H1 (cell line): ENCODE measurements at regions not wholly inside any gene's neighbourhood (a gene's known extent, or its start where the extent isn't known, plus 50 kb on each side); places are given as distances from the start of the nearest gene placed in this dataset.

Source experiments
- CTCF ChIA-PET: fragments of 300-600 bp; sonication (Branson Sonifier 250); formaldehyde crosslinking; loops from one replicate; lab custom pipeline; 2021; ENCODE audit not compliant: partially characterized antibody; lab: Charles Lee
- POLR2A ChIA-PET: fragments of 300-600 bp; sonication (Branson Sonifier 250); formaldehyde crosslinking; loops from one replicate; lab custom pipeline; 2021; ENCODE audit warnings: inconsistent platforms; ENCODE audit not compliant: partially characterized antibody; lab: Charles Lee
- DNase-seq, 2 experiments: peaks; one replicate each; pipeline versions ENCODE4 v3.0.0 to v3.0.0-alpha.2; 2010 to 2022; ENCODE audit warnings: low spot score in 2 of 2, low read depth in 1 of 2, mixed read lengths in 1 of 2
- FAIRE-seq: peaks from 2 replicates; lab custom pipeline; 2011; peaks lifted over from hg19 to GRCh38; lab: Jason Lieb, UNC
- H2AFZ ChIP-seq: 2 replicates; pipeline ENCODE4 v1.8.1; 2012; ENCODE audit warnings: low read length, inconsistent platforms
- H2AK5ac ChIP-seq: 2 replicates; pipeline ENCODE4 v1.6.1; 2013; ENCODE audit warnings: low read depth, low read length
- H2BK120ac ChIP-seq: replicated peaks from 2 replicates; pipeline ENCODE3; 2013; ENCODE audit warnings: low read depth, low read length, inconsistent platforms
- H2BK12ac ChIP-seq: 2 replicates; pipeline ENCODE4 v1.6.1; 2013; ENCODE audit warnings: low read depth, low read length
- H2BK15ac ChIP-seq: 2 replicates; pipeline ENCODE4 v1.6.1; 2013; ENCODE audit warnings: low read length
- H2BK20ac ChIP-seq: 2 replicates; pipeline ENCODE4 v1.6.1; 2013; ENCODE audit warnings: low read length
- H2BK5ac ChIP-seq: 2 replicates; pipeline ENCODE4 v1.6.1; 2013; ENCODE audit warnings: low read depth, low read length
- H3K14ac ChIP-seq: 2 replicates; pipeline ENCODE4 v1.6.1; 2013; ENCODE audit warnings: inconsistent platforms; ENCODE audit not compliant: insufficient read length
- H3K18ac ChIP-seq: 2 replicates; pipeline ENCODE4 v1.6.1; 2013; ENCODE audit warnings: low read length; ENCODE audit errors: extremely low read depth
- H3K23ac ChIP-seq: 2 replicates; pipeline ENCODE4 v1.6.1; 2013; ENCODE audit warnings: inconsistent platforms; ENCODE audit not compliant: insufficient read length
- H3K23me2 ChIP-seq: 2 replicates; pipeline ENCODE4 v1.6.1; 2013; ENCODE audit warnings: low read depth, low read length
- H3K27ac ChIP-seq: 2 replicates; pipeline ENCODE4 v1.6.1; 2011; ENCODE audit warnings: low read depth, low read length, inconsistent platforms
- H3K27me3 ChIP-seq, 4 experiments: replicated peaks in 1 of 4; 1 replicate in 1 of 4; 2 replicates in 3 of 4; pipeline versions ENCODE4 v1.6.1 to v1.8.1; 2011 to 2013; ENCODE audit warnings: low read length in 3 of 4, mild to moderate bottlenecking in 3 of 4, inconsistent platforms in 2 of 4, mixed read lengths in 2 of 4, moderate library complexity in 1 of 4; ENCODE audit not compliant: control insufficient read depth in 3 of 4, insufficient read depth in 3 of 4; ENCODE audit errors: extremely low read depth in 1 of 4
- H3K36me3 ChIP-seq, 4 experiments: 2 replicates each; pipeline versions ENCODE4 v1.6.1 to v1.8.1; 2011 to 2013; ENCODE audit warnings: mild to moderate bottlenecking in 4 of 4, low read length in 3 of 4, moderate library complexity in 2 of 4, control low read depth in 1 of 4, inconsistent platforms in 1 of 4; ENCODE audit not compliant: insufficient read depth in 4 of 4, control insufficient read depth in 2 of 4
- H3K4ac ChIP-seq: replicated peaks from 2 replicates; pipeline ENCODE3; 2013; ENCODE audit warnings: low read length, low read depth, mixed read lengths, inconsistent platforms; ENCODE audit not compliant: insufficient read length
- H3K4me1 ChIP-seq, 4 experiments: replicated peaks in 1 of 4; 1 replicate in 1 of 4; 2 replicates in 3 of 4; pipeline versions ENCODE4 v1.6.1 to v1.8.1; 2011 to 2013; ENCODE audit warnings: low read length in 3 of 4, inconsistent platforms in 2 of 4, mixed read lengths in 1 of 4; ENCODE audit not compliant: insufficient read depth in 4 of 4, control insufficient read depth in 3 of 4
- H3K4me2 ChIP-seq, 2 experiments: 2 replicates each; pipeline versions ENCODE4 v1.6.1 to v1.8.1; 2011 to 2013; ENCODE audit warnings: low read depth in 2 of 2, low read length in 2 of 2, control low read depth in 1 of 2, inconsistent platforms in 1 of 2, mild to moderate bottlenecking in 1 of 2; ENCODE audit not compliant: insufficient read depth in 1 of 2
- H3K4me3 ChIP-seq, 4 experiments: fragments of 200-600, 300-600 bp in 1 of 4; sonication (generic), shearing (Covaris generic), sonication (Bioruptor Twin) in 1 of 4; 2 replicates each; pipeline versions ENCODE4 v1.5.1 to v1.8.1; 2011 to 2016; ENCODE audit warnings: low read length in 4 of 4, low read depth in 3 of 4, control low read depth in 2 of 4, inconsistent platforms in 2 of 4, mild to moderate bottlenecking in 2 of 4, mixed read lengths in 1 of 4, moderate library complexity in 1 of 4; ENCODE audit not compliant: insufficient read depth in 2 of 4; ENCODE audit errors: extremely low read depth in 1 of 4
- H3K56ac ChIP-seq: replicated peaks from 2 replicates; pipeline ENCODE3; 2013; ENCODE audit warnings: low read depth, mild to moderate bottlenecking, mixed read lengths, low read length, inconsistent platforms; ENCODE audit not compliant: insufficient read length
- H3K79me1 ChIP-seq: 2 replicates; pipeline ENCODE4 v1.6.1; 2013; ENCODE audit warnings: low read depth, low read length, control low read depth
- H3K79me2 ChIP-seq, 2 experiments: 2 replicates each; pipeline versions ENCODE4 v1.6.1 to v1.8.1; 2012 to 2013; ENCODE audit warnings: low read length in 2 of 2, mild to moderate bottlenecking in 2 of 2, inconsistent platforms in 1 of 2; ENCODE audit not compliant: insufficient read depth in 2 of 2, control insufficient read depth in 1 of 2
- H3K9ac ChIP-seq, 4 experiments: replicated peaks in 1 of 4; 1 replicate in 1 of 4; 2 replicates in 3 of 4; pipeline versions ENCODE4 v1.6.1 to v1.8.1; 2011 to 2013; ENCODE audit warnings: low read depth in 3 of 4, low read length in 3 of 4, control low read depth in 2 of 4, mild to moderate bottlenecking in 2 of 4, moderate library complexity in 2 of 4, inconsistent platforms in 1 of 4; ENCODE audit errors: extremely low read depth in 1 of 4
- H3K9me3 ChIP-seq, 2 experiments: 2 replicates each; pipeline versions ENCODE4 v1.6.1 to v1.8.1; 2012 to 2013; ENCODE audit warnings: mild to moderate bottlenecking in 2 of 2, moderate library complexity in 2 of 2, control low read depth in 1 of 2, inconsistent platforms in 1 of 2, low read depth in 1 of 2, low read length in 1 of 2, mixed read lengths in 1 of 2; ENCODE audit not compliant: insufficient read depth in 2 of 2
- H4K20me1 ChIP-seq, 2 experiments: replicated peaks in 1 of 2; 2 replicates each; pipeline versions ENCODE3 to v1.8.1; 2011 to 2013; ENCODE audit warnings: inconsistent platforms in 2 of 2, low read length in 2 of 2, mild to moderate bottlenecking in 1 of 2; ENCODE audit not compliant: insufficient read depth in 2 of 2, control insufficient read depth in 1 of 2
- H4K5ac ChIP-seq: 2 replicates; pipeline ENCODE4 v1.6.1; 2013; ENCODE audit warnings: low read length, low read depth, mixed read lengths, inconsistent platforms; ENCODE audit not compliant: insufficient read length
- H4K8ac ChIP-seq: 2 replicates; pipeline ENCODE4 v1.8.0; 2013; ENCODE audit warnings: mild to moderate bottlenecking, moderate library complexity, low read length, inconsistent platforms; ENCODE audit not compliant: insufficient read depth; ENCODE audit errors: extremely low read depth
- H4K91ac ChIP-seq: replicated peaks from 2 replicates; pipeline ENCODE3; 2013; ENCODE audit warnings: low read length, mixed read lengths, inconsistent platforms; ENCODE audit not compliant: insufficient read length
- BACH1 ChIP-seq: IDR thresholded peaks from 2 replicates; pipeline ENCODE4 v1.6.1; 2012; ENCODE audit warnings: low read length, improper control_type of control experiment
- BCL11A ChIP-seq, 2 experiments: IDR thresholded peaks; one replicate each; pipeline ENCODE4 v1.6.1; 2011; ENCODE audit warnings: low read depth in 2 of 2, low read length in 2 of 2, mild to moderate bottlenecking in 2 of 2
- EGR1 ChIP-seq: IDR thresholded peaks from 2 replicates; pipeline ENCODE4 v1.6.1; 2011; ENCODE audit warnings: low read depth, low read length, borderline replicate concordance
- EZH2 ChIP-seq: fragments of 200-600 bp; sonication (generic); IDR thresholded peaks from 2 replicates; pipeline ENCODE4 v1.7.1; 2012; ENCODE audit warnings: low read depth, mild to moderate bottlenecking, moderate library complexity, low read length, inconsistent platforms; ENCODE audit not compliant: severe bottlenecking
- GABPA ChIP-seq: IDR thresholded peaks from 2 replicates; pipeline ENCODE4 v1.6.1; 2011; ENCODE audit warnings: mild to moderate bottlenecking, low read length, moderate library complexity, borderline replicate concordance; ENCODE audit not compliant: insufficient read depth
- HDAC6 ChIP-seq: IDR thresholded peaks from one replicate; pipeline ENCODE4 v1.7.1; 2012; ENCODE audit warnings: low read depth, mild to moderate bottlenecking, inconsistent platforms, low read length, moderate library complexity
- JUND ChIP-seq: IDR thresholded peaks from 2 replicates; pipeline ENCODE4 v1.6.1; 2011; ENCODE audit warnings: mild to moderate bottlenecking, improper control_type of control experiment, low read length
- PHF8 ChIP-seq: fragments of 200-600 bp; sonication (generic); conservative IDR thresholded peaks from 2 replicates; pipeline ENCODE4 v1.7.1; 2012; ENCODE audit warnings: low read depth, mild to moderate bottlenecking, inconsistent platforms, low read length, moderate library complexity
- POLR2AphosphoS5 ChIP-seq: IDR thresholded peaks from 2 replicates; pipeline ENCODE4 v1.6.1; 2011; ENCODE audit warnings: low read depth, low read length
- RXRA ChIP-seq: IDR thresholded peaks from 2 replicates; pipeline ENCODE4 v1.6.1; 2011; ENCODE audit warnings: low read depth, mild to moderate bottlenecking, low read length, moderate library complexity; ENCODE audit not compliant: insufficient read depth
- SAP30 ChIP-seq: fragments of 300-600 bp; sonication (generic); IDR thresholded peaks from 2 replicates; pipeline ENCODE4 v1.7.1; 2012; ENCODE audit warnings: low read length, moderate library complexity, mild to moderate bottlenecking, inconsistent platforms; ENCODE audit not compliant: insufficient read depth, insufficient replicate concordance
- SIN3A ChIP-seq, 2 experiments: IDR thresholded peaks in 1 of 2; conservative IDR thresholded peaks in 1 of 2; 2 replicates each; pipeline ENCODE4 v1.6.1; 2011 to 2012; ENCODE audit warnings: low read length in 2 of 2, improper control_type of control experiment in 1 of 2, low read depth in 1 of 2, mild to moderate bottlenecking in 1 of 2
- SRF ChIP-seq: IDR thresholded peaks from 2 replicates; pipeline ENCODE4 v1.6.1; 2011; ENCODE audit warnings: mild to moderate bottlenecking, low read depth, low read length, moderate library complexity
- WGBS, 2 experiments: shearing (Covaris generic) in 1 of 2; methylation state at CpG; one replicate each; pipeline versions ENCODE4 v1.1.6 to v1.1.7; 2013 to 2015; ENCODE audit warnings: low lambda C conversion rate in 2 of 2, mixed read lengths in 2 of 2, inconsistent platforms in 1 of 2, low coverage in 1 of 2, missing lambda C conversion rate in 1 of 2; ENCODE audit not compliant: insufficient replicate concordance in 2 of 2, insufficient coverage in 1 of 2, insufficient read length in 1 of 2; ENCODE audit errors: extremely low coverage in 1 of 2, missing lambda C conversion rate in 1 of 2; 5-methylcytosine and 5-hydroxymethylcytosine counted together
- TF ChIP-seq, protein P1 (sequence below): IDR thresholded peaks from 2 replicates; pipeline ENCODE4 v1.6.1; 2011; ENCODE audit warnings: low read length, improper control_type of control experiment

GRCh38 chr12:24014240-24014639 lies 64.8 kb upstream of the SOX5 start:
- H3K4me1 ChIP-seq, result peaks cover 0 to 4% (median 0%) of the 10 kb centered on the region in 4 experiments; a peak in 3 of 7 replicates
- H3K27me3 ChIP-seq, result peaks cover 15 to 34% (median 21%) of the 10 kb centered on the region in 4 experiments
- no peak overlapping the region for H3K27ac ChIP-seq
- no peaks in the 10 kb centered on the region for H4K20me1 ChIP-seq
- H3K4me3 ChIP-seq, result no peak overlapping the region
- no peak overlapping the region for H2BK20ac ChIP-seq
- DNase-seq (no peak), FAIRE-seq (no peak)
- no peak overlapping the region for H3K56ac ChIP-seq
- H3K14ac ChIP-seq, result no peak overlapping the region
- no peaks in the 10 kb centered on the region for H3K23me2 ChIP-seq
- no peak overlapping the region for H4K5ac ChIP-seq
- H4K8ac ChIP-seq, result no peak overlapping the region
- H4K91ac ChIP-seq, result no peak overlapping the region
- no peak overlapping the region for H3K18ac ChIP-seq
- no peak overlapping the region for H2BK12ac ChIP-seq
- no peaks in the 10 kb centered on the region for H3K9me3 ChIP-seq
- 87% methylated on average over 4 of the region's 4 CpGs; no CpG with 5 or more reads in 1 of the 2 experiments for WGBS, 2 experiments
- H2BK5ac ChIP-seq, result no peak overlapping the region
- H2AFZ ChIP-seq, result no peak overlapping the region
- H3K23ac ChIP-seq, result no peak overlapping the region
- H2BK15ac ChIP-seq, result no peak overlapping the region
- ChIA-PET CTCF (interaction anchor here (1.2 to 4.1 kb wide), 4 partner anchors 9 to 305 kb away, joined by 3 to 22 read pairs (median 7); no protein-coding TSS in a partner anchor), POLR2A (no interaction called here)
- H2AK5ac ChIP-seq, result no peak overlapping the region
- no peaks in the 10 kb centered on the region for H3K36me3 ChIP-seq
- H3K79me2 ChIP-seq, result no peaks in the 10 kb centered on the region
- no peak overlapping the region for H3K9ac ChIP-seq
- H2BK120ac ChIP-seq, result no peak overlapping the region
- H3K4me2 ChIP-seq, result no peak overlapping the region
- H3K4ac ChIP-seq, result no peak overlapping the region
- H3K79me1 ChIP-seq, result no peaks in the 10 kb centered on the region
- TF ChIP-seq RXRA (no peak), POLR2AphosphoS5 (no peak), JUND (no peak), SAP30 (no peak), PHF8 (no peak), BCL11A (IDR thresholded peaks at IDR 0.05; ENCODE audit: low read depth in 2 of 2, low read length in 2 of 2) (no peak), HDAC6 (no peak), BACH1 (no peak), EGR1 (no peak), EZH2 (no peak), GABPA (no peak), SRF (no peak), SIN3A (conservative IDR thresholded peaks at IDR 0.05 in 1 of 2, IDR thresholded peaks at IDR 0.05 in 1 of 2; ENCODE audit: low read depth in 1 of 2, low read length in 2 of 2) (no peak)
- TF ChIP-seq, protein P1, sequence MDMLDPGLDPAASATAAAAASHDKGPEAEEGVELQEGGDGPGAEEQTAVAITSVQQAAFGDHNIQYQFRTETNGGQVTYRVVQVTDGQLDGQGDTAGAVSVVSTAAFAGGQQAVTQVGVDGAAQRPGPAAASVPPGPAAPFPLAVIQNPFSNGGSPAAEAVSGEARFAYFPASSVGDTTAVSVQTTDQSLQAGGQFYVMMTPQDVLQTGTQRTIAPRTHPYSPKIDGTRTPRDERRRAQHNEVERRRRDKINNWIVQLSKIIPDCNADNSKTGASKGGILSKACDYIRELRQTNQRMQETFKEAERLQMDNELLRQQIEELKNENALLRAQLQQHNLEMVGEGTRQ, result no peak
